Loucy (cell line): ENCODE measurements at regions not wholly inside any gene's neighbourhood (a gene's known extent, or its start where the extent isn't known, plus 50 kb on each side); places are given as distances from the start of the nearest gene placed in this dataset.

ENCODE experiments used
- EZH2phosphoT487 ChIP-seq: fragments of 200-600 bp; IDR thresholded peaks from 2 replicates; pipeline ENCODE4 v1.6.1; 2018; ENCODE audit warnings: antibody characterized with exemption, mild to moderate bottlenecking, moderate library complexity, borderline replicate concordance
- TF ChIP-seq, protein P1 (sequence below): fragments of 200-600 bp; sonication (generic); conservative IDR thresholded peaks from 2 replicates; pipeline ENCODE4 v1.5.1; 2014; ENCODE audit warnings: mild to moderate bottlenecking, antibody characterized with exemption, low read length

DNA sequence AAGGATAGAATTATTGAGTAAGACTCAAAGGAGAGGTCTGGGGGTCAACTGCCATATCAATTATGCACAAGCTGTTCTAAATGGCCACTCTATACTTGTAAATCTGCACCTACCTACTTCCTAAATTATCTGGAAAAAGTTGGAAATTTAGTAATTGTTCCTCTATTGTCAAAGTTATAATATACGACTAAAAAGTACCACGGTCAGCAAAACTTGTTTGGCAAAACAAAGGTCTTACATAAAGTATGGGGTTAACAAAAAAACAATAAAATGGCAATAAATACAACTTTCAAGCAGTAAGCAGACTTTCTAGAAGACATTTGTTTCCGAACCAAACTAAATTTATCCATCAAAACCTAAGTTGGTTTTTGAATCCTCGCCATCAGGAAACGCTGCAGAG is 309.7 kb downstream of the FRK start:
- TF ChIP-seq, protein P1, sequence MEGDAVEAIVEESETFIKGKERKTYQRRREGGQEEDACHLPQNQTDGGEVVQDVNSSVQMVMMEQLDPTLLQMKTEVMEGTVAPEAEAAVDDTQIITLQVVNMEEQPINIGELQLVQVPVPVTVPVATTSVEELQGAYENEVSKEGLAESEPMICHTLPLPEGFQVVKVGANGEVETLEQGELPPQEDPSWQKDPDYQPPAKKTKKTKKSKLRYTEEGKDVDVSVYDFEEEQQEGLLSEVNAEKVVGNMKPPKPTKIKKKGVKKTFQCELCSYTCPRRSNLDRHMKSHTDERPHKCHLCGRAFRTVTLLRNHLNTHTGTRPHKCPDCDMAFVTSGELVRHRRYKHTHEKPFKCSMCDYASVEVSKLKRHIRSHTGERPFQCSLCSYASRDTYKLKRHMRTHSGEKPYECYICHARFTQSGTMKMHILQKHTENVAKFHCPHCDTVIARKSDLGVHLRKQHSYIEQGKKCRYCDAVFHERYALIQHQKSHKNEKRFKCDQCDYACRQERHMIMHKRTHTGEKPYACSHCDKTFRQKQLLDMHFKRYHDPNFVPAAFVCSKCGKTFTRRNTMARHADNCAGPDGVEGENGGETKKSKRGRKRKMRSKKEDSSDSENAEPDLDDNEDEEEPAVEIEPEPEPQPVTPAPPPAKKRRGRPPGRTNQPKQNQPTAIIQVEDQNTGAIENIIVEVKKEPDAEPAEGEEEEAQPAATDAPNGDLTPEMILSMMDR: no peak
- TF ChIP-seq EZH2phosphoT487: no peak
